ENCODE measurements at regions not wholly inside any gene's neighbourhood (a gene's known extent, or its start where the extent isn't known, plus 50 kb on each side); places are given as distances from the start of the nearest gene placed in this dataset.

DNA sequence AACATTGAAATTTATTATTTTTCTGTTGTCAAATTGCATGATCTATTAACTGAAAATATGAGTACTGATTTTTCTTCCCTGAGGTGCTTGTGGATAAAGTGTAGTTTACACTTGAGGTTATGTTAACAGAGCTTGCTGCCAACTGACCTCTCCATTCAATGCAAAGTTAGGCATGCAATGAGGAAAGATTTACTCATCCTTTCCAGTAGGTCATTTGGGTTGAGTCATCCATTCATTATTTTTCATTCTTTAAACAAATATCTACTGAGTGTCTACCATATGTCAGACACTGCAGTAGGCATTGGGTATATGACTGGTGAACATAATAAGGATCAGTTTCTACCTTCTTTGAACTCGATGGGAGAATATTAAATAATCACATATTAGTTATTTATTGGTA lies 604.1 kb downstream of the EDEM1 start:
- Histone ChIP-seq H3K27me3 (no peaks in the 10 kb centered on the region), H3K9me3 (no peaks in the 10 kb centered on the region), H3K4me3 (no peak overlapping the region), H3K36me3 (ENCODE audit: low read depth, missing control alignments) (no peaks in the 10 kb centered on the region), H3K4me1 (no peaks in the 10 kb centered on the region), H3K27ac (no peak overlapping the region)
- WGBS, 2 donors = 83 to 89% methylated on average over 1 of the region's 1 CpG
- intact Hi-C loops (cut with DNase I; ENCODE audit: low total_unique reads) = no loop called here
- no peak for TF ChIP-seq POLR2A (IDR thresholded peaks at IDR 0.05)
- TF ChIP-seq, protein P1, sequence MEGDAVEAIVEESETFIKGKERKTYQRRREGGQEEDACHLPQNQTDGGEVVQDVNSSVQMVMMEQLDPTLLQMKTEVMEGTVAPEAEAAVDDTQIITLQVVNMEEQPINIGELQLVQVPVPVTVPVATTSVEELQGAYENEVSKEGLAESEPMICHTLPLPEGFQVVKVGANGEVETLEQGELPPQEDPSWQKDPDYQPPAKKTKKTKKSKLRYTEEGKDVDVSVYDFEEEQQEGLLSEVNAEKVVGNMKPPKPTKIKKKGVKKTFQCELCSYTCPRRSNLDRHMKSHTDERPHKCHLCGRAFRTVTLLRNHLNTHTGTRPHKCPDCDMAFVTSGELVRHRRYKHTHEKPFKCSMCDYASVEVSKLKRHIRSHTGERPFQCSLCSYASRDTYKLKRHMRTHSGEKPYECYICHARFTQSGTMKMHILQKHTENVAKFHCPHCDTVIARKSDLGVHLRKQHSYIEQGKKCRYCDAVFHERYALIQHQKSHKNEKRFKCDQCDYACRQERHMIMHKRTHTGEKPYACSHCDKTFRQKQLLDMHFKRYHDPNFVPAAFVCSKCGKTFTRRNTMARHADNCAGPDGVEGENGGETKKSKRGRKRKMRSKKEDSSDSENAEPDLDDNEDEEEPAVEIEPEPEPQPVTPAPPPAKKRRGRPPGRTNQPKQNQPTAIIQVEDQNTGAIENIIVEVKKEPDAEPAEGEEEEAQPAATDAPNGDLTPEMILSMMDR (IDR thresholded peaks at IDR 0.05) = no peak
- DNase-seq = no peak

DNA sequence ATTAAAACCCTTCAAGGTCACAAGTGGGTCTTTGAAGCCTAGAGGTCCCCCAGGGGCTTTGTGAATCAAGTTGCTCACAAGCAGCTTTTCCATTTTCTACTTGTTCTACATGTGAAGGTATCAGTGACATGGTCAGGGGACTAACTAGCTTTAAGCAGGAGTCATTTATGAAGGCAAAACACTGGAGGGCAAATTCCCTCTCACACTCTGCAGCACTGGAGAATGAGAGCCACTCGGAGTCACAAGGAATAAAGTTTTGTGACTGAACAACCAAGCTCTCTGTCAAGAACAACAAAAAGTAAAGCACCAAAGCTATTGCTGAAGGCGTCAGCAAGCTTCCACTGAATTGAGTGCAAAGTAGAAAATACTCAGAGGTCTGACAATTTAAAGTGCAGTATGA lies 609.0 kb downstream of the EDEM1 start:
- 83 to 92% methylated on average over 2 of the region's 2 CpGs for WGBS, 2 donors
- Histone ChIP-seq H3K4me1 (no peaks in the 10 kb centered on the region), H3K9me3 (no peaks in the 10 kb centered on the region), H3K27me3 (no peaks in the 10 kb centered on the region), H3K27ac (no peak overlapping the region), H3K4me3 (no peak overlapping the region), H3K36me3 (ENCODE audit: low read depth, missing control alignments) (no peaks in the 10 kb centered on the region)
- intact Hi-C loops (cut with DNase I; ENCODE audit: low total_unique reads) = no loop called here
- TF ChIP-seq, protein P1 (IDR thresholded peaks at IDR 0.05) = no peak
- TF ChIP-seq POLR2A (IDR thresholded peaks at IDR 0.05) = no peak
- no peak for DNase-seq

DNA sequence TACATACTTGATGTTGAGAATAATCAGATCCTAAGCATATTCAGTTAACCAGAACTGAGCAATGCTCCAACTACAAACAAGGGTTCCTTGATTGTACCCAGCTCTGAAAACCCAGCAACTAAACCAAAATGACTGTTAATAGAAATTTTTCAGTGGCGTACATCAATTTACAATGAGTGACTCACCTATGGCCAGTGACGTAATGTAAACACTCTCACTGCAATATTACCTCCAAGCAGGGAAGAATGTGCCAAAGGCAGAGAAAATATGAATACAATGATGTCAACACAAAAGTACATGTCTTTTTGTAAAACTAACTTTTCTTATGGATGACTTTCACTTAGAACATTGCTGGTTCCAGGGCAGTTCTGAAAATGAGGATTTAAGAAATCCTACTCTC lies 611.3 kb downstream of the EDEM1 start:
- no peaks in the 10 kb centered on the region for H3K27me3 ChIP-seq
- no peaks in the 10 kb centered on the region for H3K4me1 ChIP-seq
- 97% methylated on average over 2 of the region's 2 CpGs for WGBS, 2 donors
- no peaks in the 10 kb centered on the region for H3K36me3 ChIP-seq (ENCODE audit: low read depth, missing control alignments)
- H3K9me3 ChIP-seq = no peaks in the 10 kb centered on the region
- TF ChIP-seq, protein P1 (IDR thresholded peaks at IDR 0.05) = no peak
- no peak for TF ChIP-seq POLR2A (IDR thresholded peaks at IDR 0.05)
- intact Hi-C loops (cut with DNase I; ENCODE audit: low total_unique reads) = no loop called here
- H3K27ac ChIP-seq = no peak overlapping the region
- no peak overlapping the region for H3K4me3 ChIP-seq
- DNase-seq = no peak

DNA sequence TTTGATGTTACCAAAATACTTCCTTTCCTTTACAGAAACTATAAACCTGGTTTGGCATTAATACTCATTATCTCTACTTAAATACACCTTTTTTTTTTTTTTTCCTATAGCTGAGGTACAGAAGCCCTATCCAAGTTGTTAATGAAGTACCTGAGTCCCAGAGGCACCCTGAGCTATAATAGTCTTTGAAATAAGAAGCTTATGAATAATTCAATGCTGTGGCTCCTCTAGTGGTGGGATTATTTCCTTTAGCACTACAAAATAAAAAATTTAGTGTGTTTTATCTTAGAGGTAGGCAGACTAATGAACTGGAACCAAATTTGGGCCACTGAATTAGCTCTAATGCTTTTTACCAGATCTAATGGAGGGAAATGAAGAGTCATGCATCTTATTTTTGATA lies 611.9 kb downstream of the EDEM1 start:
- Histone ChIP-seq H3K4me3 (no peak overlapping the region), H3K36me3 (ENCODE audit: low read depth, missing control alignments) (no peaks in the 10 kb centered on the region), H3K4me1 (no peaks in the 10 kb centered on the region), H3K9me3 (no peaks in the 10 kb centered on the region), H3K27ac (no peak overlapping the region), H3K27me3 (no peaks in the 10 kb centered on the region)
- intact Hi-C loops (cut with DNase I; ENCODE audit: low total_unique reads) = no loop called here
- DNase-seq = no peak
- no peak for TF ChIP-seq POLR2A (IDR thresholded peaks at IDR 0.05)
- TF ChIP-seq, protein P1 (IDR thresholded peaks at IDR 0.05) = peak in 2 of 3 experiments; percentile 7 to 11

DNA sequence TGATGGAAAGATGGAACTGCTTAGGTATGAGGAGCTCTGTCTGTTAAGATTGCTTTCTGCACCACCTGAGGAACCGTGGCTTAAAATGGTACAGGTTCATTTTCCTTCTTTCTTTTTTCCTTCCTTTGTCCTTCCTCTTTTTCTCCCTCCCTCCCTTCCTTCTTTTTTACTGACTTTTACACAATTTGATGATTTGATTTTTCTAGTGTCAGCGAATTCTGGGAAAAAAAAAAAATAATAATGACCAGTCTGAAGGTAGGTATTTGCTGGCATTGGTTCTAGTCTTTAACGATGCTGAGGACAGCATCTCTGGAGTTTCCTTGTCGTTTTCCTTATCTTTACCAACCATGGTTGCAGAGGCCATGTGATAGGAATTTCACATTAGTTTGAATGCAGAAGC lies 613.5 kb downstream of the EDEM1 start:
- no peaks in the 10 kb centered on the region for H3K9me3 ChIP-seq
- H3K27me3 ChIP-seq = no peaks in the 10 kb centered on the region
- H3K4me1 ChIP-seq = no peaks in the 10 kb centered on the region
- H3K27ac ChIP-seq = no peak overlapping the region
- H3K36me3 ChIP-seq (ENCODE audit: low read depth, missing control alignments) = no peaks in the 10 kb centered on the region
- TF ChIP-seq, protein P1 (IDR thresholded peaks at IDR 0.05) = no peak
- TF ChIP-seq POLR2A (IDR thresholded peaks at IDR 0.05) = no peak
- 71 to 80% methylated on average over 4 of the region's 4 CpGs for WGBS, 2 donors
- H3K4me3 ChIP-seq = no peak overlapping the region
- intact Hi-C loops (cut with DNase I; ENCODE audit: low total_unique reads) = no loop called here
- DNase-seq = no peak

Measured in testis (tissue), 2 donors.